SU-DHL-6 (cell line): ENCODE measurements at regions not wholly inside any gene's neighbourhood (a gene's known extent, or its start where the extent isn't known, plus 50 kb on each side); places are given as distances from the start of the nearest gene placed in this dataset.

ENCODE experiments used
- CTCF ChIP-seq: fragments of 200-600 bp; sonication (generic); IDR thresholded peaks from one replicate; pipeline ENCODE4 v1.5.1; 2017; ENCODE audit warnings: antibody characterized with exemption, mild to moderate bottlenecking, low read length, moderate library complexity; ENCODE audit not compliant: insufficient read depth, poor library complexity, severe bottlenecking
- EZH2phosphoT487 ChIP-seq: fragments of 200-600 bp; sonication (generic), shearing (Covaris generic); conservative IDR thresholded peaks from 2 replicates; pipeline ENCODE4 v1.6.1; 2018; ENCODE audit warnings: mild to moderate bottlenecking, antibody characterized with exemption, low read length, moderate library complexity, mixed read lengths

- TF ChIP-seq CTCF (peak; percentile 48), EZH2phosphoT487 (no peak)
These were observed 648.5 kb upstream of the LRRN3 start for GRCh38 chr7:110442381-110442837.
